GM12892 (cell line): ENCODE measurements at regions not wholly inside any gene's neighbourhood (a gene's known extent, or its start where the extent isn't known, plus 50 kb on each side); places are given as distances from the start of the nearest gene placed in this dataset.

Experiments
- POLR2A ChIP-seq: IDR thresholded peaks from 2 replicates; pipeline ENCODE4 v1.6.1; 2011; ENCODE audit warnings: low read depth, low read length, control low read depth
- POLR2AphosphoS5 ChIP-seq: IDR thresholded peaks from 2 replicates; pipeline ENCODE4 v1.6.1; 2011; ENCODE audit warnings: low read depth, low read length, control low read depth
- TAF1 ChIP-seq: IDR thresholded peaks from 2 replicates; pipeline ENCODE4 v1.6.1; 2011; ENCODE audit warnings: low read depth, mild to moderate bottlenecking, control low read depth, low read length, borderline replicate concordance

GRCh38 chr2:217614498-217614897, 388.3 kb downstream of the TNS1 start:
- TF ChIP-seq POLR2A (no peak), TAF1 (no peak), POLR2AphosphoS5 (no peak)
